Stimulated activated CD8-positive, alpha-beta memory T cell treated with anti-CD3 and anti-CD28 coated beads, Interleukin-15, amount 100 ng/mL, for 48 hours (primary cell): ENCODE measurements at regions not wholly inside any gene's neighbourhood (a gene's known extent, or its start where the extent isn't known, plus 50 kb on each side); places are given as distances from the start of the nearest gene placed in this dataset.
"Not testable (repeated sequence)": the region's sequence is repeated elsewhere in the genome, so short reads cannot be mapped to it uniquely, and the experiment has no call there.

Experiments used
- DNase-seq, 2 donors: peaks; one replicate each; pipeline ENCODE4 v3.0.0-alpha.2; 2020; ENCODE audit warnings: low read depth in 2 of 2

DNA sequence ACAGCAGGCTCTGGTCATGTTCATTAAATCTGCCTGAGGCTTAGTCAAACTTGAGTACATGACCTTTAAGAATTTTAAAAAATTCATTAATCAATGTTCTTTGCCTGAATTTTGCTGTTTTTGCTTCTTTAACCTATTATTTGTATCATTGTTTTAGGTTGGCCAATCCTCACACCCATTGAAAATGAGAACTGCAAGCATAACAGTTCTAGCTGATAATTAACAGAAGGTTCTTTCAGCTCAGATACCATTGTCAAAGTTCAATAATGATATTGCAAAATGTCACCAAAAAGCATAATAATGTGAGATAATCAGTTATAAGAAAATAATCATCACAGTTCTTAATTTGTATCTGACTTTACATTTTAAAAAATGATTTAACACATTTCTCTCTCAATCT lies 583.1 kb downstream of the TFAP2A start:
- no peak for DNase-seq

DNA sequence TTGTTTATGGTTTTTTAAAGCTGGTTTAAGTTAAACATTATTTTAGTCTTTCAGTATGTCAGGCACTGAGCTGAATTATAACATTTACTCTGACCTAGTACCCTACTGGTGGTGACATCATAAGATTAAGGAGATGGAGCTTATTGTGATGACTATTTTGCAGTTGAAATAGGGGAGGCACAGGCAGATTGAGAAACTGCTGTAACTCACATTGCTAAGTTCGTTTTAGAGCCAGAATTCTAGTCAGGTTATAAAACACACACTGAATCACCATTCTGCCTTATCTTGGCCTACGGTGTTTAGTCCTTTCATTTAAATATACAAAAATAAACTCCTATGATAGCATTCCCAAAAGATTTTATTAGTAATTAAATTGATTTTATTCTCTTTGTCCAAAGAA lies 584.1 kb downstream of the TFAP2A start:
- DNase-seq, result no peak

DNA sequence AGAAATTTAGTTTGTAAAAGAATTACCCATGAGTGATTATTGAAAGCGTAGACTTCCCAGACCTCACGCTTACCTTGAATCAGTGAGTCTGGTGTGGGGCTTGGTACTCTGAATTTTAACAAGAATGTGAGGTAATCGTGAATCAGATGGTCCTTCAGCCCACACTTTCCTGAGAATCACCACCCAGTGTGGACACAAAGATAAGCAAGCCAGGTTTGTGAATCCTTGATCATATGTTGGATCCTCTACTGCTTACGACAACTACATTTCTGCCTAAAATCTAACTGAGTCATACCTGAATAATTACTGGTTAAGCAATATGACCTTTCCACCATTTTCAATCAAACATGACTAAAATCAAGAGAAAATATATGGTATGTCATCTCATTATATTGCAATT lies 589.3 kb downstream of the TFAP2A start:
- DNase-seq, result no peak

DNA sequence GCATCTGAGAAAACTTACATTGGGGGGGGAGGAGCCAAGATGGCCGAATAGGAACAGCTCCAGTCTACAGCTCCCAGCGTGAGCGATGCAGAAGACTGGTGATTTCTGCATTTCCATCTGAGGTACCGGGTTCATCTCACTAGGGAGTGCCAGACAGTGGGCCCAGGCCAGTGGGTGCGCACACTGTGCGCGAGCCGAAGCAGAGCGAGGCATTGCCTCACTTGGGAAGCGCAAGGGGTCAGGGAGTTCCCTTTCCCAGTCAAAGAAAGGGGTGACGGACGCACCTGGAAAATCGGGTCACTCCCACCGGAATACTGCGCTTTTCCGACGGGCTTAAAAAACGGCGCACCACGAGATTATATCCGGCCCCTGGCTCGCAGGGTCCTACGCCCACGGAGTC lies 604.1 kb downstream of the TFAP2A start:
- not testable (repeated sequence) for DNase-seq

DNA sequence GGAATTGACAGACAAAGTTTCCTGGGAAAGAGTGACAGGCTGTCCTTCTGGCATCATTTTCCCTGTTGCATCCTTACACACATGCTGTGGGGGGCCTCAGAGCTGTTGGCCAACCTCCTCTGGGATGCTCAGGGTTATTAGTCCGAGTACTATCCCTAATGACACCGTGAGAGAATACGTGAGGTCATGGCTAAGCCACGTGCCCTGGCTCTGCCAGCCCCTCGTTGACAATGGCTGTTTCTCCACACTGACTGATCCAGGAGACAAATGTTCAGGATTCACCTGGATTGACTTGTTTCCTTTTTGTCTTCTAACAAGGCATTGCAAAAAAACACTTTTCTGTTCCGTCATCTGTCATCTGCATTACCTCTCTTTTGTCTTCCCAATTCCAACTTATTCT lies 604.6 kb downstream of the TFAP2A start:
- no peak for DNase-seq

DNA sequence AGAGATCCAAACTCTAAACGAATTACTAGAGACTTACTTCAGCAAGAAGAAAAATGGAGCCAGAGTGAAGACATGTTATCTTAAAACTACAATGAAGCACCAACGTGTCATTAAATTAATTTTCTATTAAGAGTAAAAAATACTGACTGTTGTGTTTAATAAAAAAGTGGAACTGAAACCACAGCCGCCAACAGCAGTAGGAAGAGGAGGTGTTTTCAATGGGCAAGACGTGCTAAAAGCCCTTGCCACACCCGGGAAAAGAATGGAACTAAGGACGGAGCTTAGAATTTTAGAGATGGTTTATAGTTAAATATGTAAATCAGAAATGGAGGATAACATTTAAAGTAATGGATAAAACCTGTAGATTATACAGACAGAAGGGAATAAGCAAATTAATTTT lies 608.7 kb downstream of the TFAP2A start:
- no peak for DNase-seq

DNA sequence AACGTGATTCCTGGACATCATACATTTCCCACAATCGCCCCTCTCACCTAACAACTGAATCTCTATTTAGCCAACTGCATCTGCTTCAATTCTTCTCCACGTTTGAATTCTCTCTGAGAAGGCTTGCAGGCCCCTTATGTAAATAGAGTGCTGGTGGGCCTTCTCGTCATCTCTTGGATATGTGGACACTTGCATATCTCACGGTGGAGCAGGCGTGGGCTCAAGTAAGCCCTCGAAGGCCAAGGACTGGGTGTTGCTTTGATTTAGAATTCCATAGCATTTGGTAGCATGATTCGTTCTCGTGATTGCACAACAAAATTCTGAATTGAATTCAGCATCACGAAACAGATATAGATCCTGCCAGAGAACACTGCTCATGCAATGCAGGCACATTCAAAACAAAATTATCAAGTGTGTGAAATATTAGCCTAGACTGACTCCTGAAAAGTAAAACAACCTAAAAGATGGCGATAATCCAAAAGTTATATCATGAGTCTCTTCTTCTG lies 613.6 kb downstream of the TFAP2A start:
- DNase-seq, result no peak

DNA sequence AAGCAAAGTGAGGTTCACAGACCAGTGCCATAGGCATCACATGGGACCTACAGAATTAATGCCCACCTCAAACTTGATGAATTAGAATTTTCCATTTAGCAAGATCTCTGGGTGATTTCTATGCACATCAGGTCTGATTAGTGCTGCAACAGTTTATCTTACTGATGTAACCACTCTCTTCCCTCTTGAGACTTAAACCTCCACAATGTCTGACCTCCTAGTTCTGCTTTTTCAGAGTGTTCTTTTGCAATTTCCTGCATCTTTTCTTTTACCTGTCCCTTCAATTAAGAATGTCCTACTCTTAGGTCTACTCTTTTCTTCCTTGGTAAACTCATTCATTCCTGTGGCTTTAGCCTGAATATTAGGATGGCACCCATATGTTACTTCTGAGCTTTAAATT lies 615.3 kb downstream of the TFAP2A start:
- no peak for DNase-seq

DNA sequence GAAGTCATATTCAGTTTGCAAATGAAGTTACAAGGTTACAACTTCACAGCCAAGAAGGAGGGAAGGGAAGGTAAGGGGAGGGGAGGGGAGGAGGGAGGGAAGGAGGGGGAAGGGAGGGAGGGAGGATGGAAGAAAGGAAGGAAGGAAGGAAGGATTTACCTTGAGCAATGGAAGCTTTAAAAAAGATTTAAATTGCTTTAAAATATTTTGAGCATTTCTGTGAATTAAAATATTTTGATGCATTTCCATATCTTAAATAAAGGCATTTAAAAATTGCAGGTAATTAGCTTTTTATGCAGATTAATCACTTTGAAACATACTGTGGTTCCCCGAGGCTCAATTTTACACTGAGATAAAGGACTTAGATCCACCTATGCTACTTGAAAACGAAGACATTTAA lies 618.0 kb downstream of the TFAP2A start:
- DNase-seq, result no peak

DNA sequence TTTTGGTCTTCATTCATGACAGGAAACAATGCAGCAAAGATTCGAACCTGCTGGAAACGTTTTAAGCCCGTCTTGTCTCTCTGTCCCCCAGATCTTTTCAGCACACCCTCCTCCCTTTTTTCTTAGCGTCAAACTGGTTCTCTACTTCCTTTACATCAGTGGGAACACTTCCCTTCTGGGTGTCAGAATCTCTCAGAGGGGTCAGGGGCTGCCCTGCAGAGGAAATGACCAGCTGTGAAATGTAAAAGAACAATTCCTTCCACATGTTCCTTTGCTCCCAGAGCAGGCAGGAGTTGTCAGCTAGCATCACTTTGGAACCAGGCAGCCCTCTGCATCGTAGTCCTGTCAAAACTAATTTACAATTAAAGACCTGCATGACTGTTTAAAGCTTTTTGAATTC lies 619.0 kb downstream of the TFAP2A start:
- DNase-seq, result no peak

DNA sequence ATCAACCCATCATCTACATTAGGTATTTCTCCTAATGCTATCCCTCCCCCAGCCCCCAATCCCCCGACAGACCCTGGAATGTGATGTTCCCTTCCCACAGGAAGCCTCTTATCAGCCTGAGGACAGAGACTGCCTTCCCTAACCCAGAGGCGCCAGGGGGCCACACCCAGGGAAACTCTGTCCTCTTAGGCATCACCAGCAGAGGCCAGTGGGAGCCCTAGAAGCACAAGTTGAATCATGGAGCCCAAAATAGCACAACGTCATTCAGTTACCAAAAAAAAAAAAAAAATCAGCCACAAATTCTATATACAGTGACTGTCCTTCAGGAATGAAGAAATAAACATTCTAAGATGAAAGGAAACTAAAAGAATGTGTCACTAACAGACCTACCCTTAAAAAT lies 625.7 kb downstream of the TFAP2A start:
- no peak for DNase-seq

DNA sequence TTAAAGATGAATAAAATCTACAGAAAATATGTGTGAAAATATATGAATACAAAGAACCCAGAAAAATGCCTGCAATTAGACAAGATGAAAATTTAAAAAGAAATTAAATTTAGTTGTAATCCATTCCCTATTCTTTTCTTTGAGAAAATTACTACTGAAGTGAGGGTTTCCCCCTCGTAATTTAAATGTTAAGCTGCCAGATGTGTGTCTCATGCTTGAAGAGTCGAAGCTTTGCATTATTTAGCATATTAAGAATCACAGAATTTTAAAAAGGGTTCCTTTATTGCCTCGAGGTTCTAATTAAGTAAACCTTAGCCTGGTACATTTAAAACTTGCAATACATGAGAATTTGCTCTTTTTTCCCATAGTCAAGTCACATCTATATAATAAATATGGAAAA lies 630.1 kb downstream of the TFAP2A start:
- no peak for DNase-seq

DNA sequence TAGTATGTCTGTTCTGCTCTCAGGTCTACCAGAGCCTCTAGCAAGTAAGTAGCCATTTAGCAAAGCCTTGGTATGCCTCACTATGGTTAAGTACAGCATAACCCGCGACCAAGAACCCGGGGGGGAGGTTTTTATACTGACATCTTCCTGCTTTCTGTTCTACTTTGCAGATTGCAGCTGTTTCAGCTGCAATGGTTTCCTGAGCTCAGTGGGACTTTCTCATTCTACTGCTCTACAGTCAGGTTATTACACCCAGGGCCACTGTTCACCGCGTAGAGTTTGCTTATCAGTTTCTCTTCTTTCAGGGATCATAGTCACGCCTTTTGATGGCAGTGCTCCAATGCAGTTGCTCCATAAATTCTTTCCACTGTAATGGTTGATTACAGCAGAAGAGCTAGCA lies 631.3 kb downstream of the TFAP2A start:
- DNase-seq, result no peak

DNA sequence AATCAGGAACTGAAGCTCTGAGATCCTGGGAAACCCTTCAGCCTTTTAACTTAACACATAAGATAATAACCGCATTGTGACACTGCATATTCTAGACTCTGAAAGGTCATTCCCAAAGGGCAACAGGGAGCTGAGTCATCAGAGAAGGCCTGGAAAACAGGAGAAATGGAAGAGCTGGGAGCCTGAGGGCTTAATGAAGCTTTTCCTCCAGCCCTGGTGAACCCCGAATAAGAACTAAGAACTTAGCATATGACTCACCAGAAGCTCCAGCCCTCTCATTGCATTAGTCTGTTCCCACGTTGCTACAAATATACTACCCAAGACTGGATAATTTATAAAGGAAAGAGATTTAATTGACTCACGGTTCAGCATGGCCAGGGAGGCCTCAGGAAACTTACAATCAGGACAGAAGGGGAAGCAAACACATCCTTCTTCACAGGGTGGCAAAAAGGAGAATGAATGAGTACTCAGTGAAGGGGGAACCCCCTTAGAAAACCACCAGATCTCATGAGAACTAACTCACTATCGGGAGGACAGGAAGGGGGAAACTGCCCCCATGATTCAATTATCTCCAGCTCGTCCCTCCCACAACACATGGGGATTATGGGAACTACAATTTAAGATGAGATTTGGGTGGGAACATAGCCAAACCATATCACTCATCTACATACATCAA lies 648.5 kb downstream of the TFAP2A start:
- no peak for DNase-seq

DNA sequence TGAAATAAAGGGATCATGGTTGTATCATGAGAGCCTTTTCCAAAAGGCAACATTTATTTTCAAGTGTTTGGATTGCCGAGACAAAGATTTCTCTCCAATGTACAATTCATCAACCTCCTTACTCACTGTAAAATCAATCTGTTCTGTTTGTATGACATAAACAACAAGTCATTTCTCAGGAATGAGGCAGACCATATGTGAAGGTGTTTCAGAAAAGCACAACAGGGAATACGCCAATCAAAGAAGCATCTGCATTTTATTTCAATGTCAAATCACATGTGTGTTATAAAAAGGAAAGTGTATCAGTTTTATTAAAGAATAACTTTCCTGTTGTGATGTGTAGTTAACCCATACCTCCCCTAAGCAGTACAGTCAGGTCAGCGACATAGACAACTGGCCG lies 653.7 kb downstream of the TFAP2A start:
- DNase-seq, result no peak

DNA sequence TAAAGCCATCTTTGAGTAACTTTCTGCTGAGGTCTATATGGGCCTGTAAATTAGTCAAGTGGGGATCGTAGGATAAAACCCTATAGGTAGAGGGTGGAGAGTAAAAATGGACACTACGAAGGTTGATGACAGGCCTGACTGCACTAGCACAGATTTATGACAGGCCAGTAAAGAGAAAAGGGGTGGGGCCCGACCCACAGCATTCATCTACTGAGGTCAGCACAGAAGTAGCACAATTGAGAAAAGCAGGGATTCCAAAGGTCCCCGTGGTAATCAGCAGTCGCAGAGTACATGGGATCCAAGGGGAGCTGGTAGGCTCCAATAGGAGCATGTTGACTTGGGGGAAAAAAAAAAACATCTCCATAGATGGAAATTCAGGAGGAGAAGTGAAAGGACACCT lies 660.4 kb downstream of the TFAP2A start:
- no peak for DNase-seq

DNA sequence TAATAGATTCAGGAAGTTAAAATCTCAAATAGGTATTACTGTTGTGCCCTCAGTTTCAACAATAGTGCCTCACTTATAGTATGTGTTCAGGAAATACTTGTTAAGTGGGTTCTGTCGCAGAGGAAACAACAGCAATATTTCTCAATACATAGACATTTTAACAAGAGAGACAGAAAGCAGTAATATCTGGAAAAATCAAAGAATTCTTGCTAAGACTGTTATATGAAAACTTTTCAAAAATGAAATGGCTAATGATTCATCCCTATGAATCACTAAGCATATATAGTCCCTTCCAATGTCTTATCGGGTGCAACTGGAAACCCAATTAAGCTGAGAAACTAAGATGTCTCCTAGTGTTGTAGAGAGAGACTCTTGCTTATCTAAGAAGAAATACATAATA lies 668.9 kb downstream of the TFAP2A start:
- DNase-seq, result no peak

DNA sequence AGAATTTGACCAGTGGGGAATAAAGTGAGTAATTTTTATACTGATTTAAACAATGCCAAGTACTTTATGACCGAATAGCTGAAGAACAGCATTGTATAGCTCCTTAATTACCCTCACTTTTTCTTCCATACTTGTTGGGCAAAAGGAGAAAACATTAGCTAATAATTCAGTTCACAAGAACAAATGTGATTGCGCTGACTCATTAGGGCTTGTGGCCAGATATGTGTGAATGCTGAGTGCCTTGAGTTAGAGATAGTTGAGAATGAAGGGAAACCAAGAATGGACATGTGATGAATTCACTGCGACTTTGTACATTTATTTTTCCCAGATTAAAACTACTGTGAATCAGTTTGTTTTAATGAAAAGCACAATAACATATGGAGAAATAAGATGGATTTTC lies 669.4 kb downstream of the TFAP2A start:
- no peak for DNase-seq

DNA sequence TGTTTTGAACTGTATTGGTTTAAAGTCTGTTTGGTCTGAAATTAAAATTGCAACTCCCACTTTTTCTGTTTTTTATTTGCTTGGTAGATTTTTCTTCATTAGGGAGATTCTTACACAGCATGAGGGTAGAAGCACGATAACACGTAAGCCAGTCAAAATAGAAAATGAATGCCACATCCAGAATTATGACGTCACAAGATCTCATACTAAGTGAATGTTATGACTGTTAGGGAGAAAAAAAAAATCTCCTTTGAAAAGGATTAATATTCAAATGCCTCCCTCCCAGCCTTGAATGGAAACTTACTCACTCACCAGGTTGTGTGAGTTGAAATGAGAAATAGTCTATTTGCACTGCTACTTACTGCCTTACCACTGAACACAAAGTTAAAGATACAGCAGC lies 670.8 kb downstream of the TFAP2A start:
- no peak for DNase-seq

DNA sequence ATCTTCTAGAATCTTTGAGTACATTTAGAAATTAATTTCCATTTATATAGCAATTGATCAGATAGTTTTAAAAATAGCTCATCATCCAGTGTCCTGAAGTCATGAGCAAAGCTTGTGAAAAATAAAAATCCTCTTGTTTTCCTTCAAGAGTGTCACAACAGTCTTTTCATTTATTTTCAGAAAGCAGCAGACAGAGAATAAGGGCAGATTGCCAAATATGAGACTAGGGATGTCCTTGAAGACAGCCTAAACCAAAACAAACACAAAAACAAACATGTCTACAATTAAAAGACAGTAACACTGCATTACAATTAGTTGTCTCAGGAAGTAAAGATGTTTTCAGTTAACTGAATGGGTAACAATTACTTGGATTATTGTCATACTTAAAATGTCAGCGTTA lies 682.8 kb downstream of the TFAP2A start:
- no peak for DNase-seq

DNA sequence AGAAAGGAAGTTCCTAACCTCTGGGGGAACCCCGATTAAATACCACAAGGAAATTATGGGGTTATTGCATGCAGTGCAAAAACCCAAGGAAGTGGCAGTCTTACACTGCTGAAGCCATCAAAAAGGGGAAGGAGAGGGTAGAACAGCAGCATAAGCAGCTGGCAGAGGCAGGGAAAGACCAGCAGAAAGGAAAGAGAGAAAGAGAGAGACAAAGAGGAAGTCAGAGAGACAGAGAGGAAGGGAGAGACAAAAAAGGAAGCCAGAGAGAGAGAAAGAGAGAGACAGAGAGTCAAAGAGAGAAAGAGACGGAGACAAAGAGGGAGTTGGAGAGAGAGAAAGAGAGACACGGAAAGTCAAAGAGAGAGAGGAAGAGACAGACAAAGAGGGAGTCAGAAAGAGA lies 689.1 kb downstream of the TFAP2A start:
- DNase-seq, result not testable (repeated sequence)

DNA sequence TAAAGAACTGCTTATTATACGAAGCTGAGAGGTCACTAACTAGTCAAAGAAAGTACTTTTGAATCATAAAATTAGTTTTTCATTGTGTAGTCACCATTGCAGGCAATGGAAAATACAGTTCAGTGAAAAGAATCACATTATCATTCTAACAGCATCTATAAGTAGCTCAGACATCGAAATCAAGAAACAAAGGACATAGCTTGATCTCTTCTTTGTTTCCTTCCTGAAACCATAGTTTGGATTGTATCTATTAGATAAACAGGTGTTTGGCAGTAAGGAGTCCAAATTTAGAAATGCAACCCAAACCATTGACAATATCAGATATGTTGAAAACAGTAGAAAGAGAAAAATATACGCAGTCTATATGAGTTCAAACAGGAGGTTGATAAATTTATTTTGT lies 697.3 kb downstream of the TFAP2A start:
- DNase-seq, result no peak

DNA sequence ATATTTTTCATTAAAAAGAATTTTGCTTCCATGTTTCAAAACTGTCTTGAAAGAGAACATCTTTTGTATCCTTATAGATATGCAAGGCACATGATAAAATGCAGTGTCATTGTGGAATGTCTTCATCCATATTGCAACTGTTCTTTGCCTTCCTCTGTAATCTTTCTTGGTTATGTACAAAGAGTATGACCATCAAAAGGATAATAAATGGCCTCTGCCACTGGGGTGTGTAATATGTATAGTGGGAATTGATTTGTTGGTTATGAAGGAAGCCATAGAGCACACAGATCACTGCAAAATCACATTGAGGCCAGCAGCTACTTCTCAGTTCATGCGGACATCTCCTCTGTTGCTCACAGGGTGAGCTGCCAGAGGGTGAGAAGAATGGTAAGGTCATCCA lies 703.5 kb downstream of the TFAP2A start:
- DNase-seq, result no peak

DNA sequence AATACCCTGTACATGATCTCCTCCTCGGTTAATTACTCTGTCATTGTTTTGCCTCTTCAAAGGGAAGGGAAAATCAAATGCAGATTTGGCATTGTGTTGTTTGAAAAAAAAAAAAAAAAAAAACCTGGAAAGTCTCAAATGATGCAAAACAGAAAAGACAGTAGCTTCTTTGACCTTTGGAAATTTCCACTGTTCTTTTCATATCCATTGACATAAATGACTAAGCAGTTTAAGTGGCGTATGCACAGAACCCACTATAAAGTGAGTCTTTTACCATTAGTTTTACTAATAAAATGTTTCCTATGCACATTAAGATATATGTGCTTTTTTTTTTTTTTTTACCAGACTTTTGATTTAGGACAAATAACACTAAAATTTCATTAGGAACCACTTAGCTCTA lies 704.3 kb downstream of the TFAP2A start:
- DNase-seq, result no peak
